Skin epidermis (tissue), 12 donors: ENCODE measurements at regions not wholly inside any gene's neighbourhood (a gene's known extent, or its start where the extent isn't known, plus 50 kb on each side); places are given as distances from the start of the nearest gene placed in this dataset.
"Not testable (repeated sequence)": the region's sequence is repeated elsewhere in the genome, so short reads cannot be mapped to it uniquely, and the experiment has no call there.

ENCODE experiments used
- H3K27ac ChIP-seq, 21 experiments: fragments of 200-600 bp; sonication (generic) in 11 of 21; one replicate each; pipeline ENCODE4 v1.5.0; 2020; ENCODE audit warnings: mild to moderate bottlenecking in 3 of 21, inconsistent platforms in 2 of 21, moderate library complexity in 2 of 21
- H3K4me3 ChIP-seq, 7 experiments: fragments of 200-600 bp; sonication (generic) in 2 of 7; one replicate each; pipeline ENCODE4 v1.5.0; 2020; ENCODE audit warnings: inconsistent platforms in 2 of 7, mild to moderate bottlenecking in 2 of 7, moderate library complexity in 1 of 7

- no peak overlapping the region for H3K4me3 ChIP-seq
- no peak overlapping the region for H3K27ac ChIP-seq
Measured at GRCh38 chr1:230495076-230495475, 68.9 kb upstream of the PGBD5 start.

GRCh38 chr1:230494514-230494913 lies 68.4 kb upstream of the PGBD5 start:
- H3K27ac ChIP-seq = no peak overlapping the region
- H3K4me3 ChIP-seq = no peak overlapping the region

GRCh38 chr1:230494026-230494425 lies 67.9 kb upstream of the PGBD5 start:
- H3K27ac ChIP-seq = no peak overlapping the region
- H3K4me3 ChIP-seq = no peak overlapping the region

GRCh38 chr1:230493264-230493663 lies 67.1 kb upstream of the PGBD5 start:
- Histone ChIP-seq H3K27ac (no peak overlapping the region), H3K4me3 (no peak overlapping the region)

- H3K4me3 ChIP-seq = no peak overlapping the region
- H3K27ac ChIP-seq = no peak overlapping the region
Measured at GRCh38 chr1:230490436-230490835, 64.3 kb upstream of the PGBD5 start.

- Histone ChIP-seq H3K27ac (no peak overlapping the region), H3K4me3 (no peak overlapping the region)
Measured at GRCh38 chr1:230487773-230488428, 61.8 kb upstream of the PGBD5 start.

- Histone ChIP-seq H3K27ac (no peak overlapping the region), H3K4me3 (no peak overlapping the region)
Measured at GRCh38 chr1:230476622-230477003, 50.5 kb upstream of the PGBD5 start.

GRCh38 chr1:230475856-230476621 lies 49.9 kb upstream of the PGBD5 start:
- H3K4me3 ChIP-seq, H3K27ac ChIP-seq: not testable (repeated sequence)
